ENCODE measurements at regions not wholly inside any gene's neighbourhood (a gene's known extent, or its start where the extent isn't known, plus 50 kb on each side); places are given as distances from the start of the nearest gene placed in this dataset.

DNA sequence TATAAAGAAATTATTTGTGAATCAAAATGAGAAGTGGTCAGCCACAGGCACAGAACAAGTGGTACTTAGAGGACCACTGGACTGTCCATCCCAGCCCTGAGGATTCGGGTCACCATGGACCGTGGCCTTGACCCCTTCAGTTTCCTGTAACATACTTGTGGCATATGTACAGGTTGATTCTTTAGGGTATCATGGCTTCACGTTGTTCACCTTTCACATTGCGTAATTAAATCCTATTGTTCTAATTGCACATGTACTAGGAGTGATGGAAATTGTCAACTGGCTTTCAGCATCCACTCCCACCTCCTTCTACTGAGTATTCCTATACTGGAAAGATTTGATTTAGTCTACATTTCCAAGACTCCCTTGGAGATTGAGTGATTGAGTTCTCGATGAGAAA, 148.3 kb upstream of the GJB5 start:
- DNase-seq (ENCODE audit: low spot score): no peak

GRCh38 chr1:34610063-34610462, 144.8 kb upstream of the GJB5 start:
- DNase-seq (ENCODE audit: low spot score): no peak

DNA sequence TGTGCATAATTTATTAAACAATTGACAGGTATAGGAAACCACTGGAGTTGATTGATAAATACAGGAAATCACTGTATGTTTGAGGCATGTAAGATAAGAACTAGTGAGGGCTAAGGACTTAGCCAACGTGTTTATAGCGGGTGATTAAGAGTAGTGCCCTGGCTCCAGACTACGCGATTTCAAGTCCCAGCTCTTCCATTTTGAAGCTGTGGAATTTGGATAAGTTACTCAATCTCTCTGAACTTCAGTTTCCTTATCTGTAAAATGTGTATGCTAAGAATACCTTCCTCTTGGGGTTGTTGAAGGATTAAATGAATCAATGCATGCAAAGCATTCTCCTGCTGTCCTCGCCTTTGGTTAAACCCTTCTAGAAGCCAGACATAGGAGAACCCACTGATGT, 143.3 kb upstream of the GJB5 start:
- no peak for DNase-seq (ENCODE audit: low spot score)

GRCh38 chr1:34612091-34612827, 142.6 kb upstream of the GJB5 start:
- no peak for DNase-seq (ENCODE audit: low spot score)

DNA sequence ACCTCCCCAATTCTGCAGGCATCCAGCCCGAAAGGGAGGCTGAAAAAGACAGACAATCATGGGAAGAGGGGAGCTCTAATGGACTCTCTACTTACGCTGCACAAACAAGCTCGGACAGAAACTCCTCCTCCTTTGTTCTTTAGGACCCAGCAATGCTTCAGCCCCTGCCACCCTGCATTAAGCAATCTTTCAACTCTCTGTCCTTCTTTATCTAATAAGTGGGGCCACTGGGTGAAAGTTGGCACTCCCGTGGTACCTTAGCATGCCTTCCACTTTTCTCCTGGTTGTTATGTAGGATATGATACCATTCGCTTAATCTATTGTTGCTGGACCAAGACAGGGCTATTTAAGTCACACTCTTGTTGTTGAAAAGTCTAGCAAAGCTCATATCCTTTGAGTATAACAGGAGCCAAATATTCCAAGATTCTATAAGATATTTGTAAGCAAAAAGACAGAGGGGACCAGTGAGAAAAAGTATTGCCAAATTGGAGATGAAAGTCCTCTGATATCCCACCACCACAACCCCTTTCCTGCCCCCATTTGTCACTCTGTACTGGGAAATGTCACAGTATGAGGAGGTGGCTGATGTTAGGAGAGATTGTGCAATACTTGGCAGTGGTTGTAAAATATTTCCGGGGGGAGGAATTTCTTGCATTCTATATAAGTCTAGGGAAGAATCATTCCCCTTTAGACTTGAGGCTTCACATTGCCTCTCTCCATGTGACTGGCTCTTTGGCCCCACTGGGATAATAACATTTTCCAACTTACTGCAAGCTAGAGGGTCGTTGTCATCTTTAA, 137.3 kb upstream of the GJB5 start:
- no peak for DNase-seq (ENCODE audit: low spot score)

DNA sequence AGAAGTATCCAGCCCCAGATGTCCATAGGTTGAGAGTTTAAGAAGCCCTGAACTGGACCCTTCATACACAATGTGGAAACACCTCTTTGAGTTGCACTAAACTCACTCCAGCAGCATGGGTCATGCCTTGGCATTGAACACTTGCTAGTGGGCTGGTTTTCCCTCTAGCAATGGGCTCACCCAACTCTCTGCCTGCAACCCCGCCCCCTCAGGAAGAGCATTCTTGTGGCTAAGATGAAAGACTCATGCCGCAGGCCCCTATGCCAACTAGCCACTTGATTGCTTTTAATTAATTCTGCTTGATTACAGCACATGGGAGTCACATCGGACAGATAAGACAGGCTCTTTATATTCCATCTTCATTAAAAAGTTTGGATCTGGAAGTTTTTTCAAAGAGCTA, 136.5 kb upstream of the GJB5 start:
- DNase-seq (ENCODE audit: low spot score): no peak

- no peak for DNase-seq (ENCODE audit: low spot score)
These were observed 135.6 kb upstream of the GJB5 start for GRCh38 chr1:34619256-34619655.

- no peak for DNase-seq (ENCODE audit: low spot score)
These were observed 132.9 kb upstream of the GJB5 start for GRCh38 chr1:34621916-34622315.

GRCh38 chr1:34625521-34626015, 129.3 kb upstream of the GJB5 start:
- DNase-seq (ENCODE audit: low spot score): no peak

GRCh38 chr1:34627465-34628240, 127.2 kb upstream of the GJB5 start:
- DNase-seq (ENCODE audit: low spot score): no peak

GRCh38 chr1:34631126-34631525, 123.7 kb upstream of the GJB5 start:
- no peak for DNase-seq (ENCODE audit: low spot score)

GRCh38 chr1:34639701-34640100, 115.1 kb upstream of the GJB5 start:
- DNase-seq (ENCODE audit: low spot score): peak; percentile 10

DNA sequence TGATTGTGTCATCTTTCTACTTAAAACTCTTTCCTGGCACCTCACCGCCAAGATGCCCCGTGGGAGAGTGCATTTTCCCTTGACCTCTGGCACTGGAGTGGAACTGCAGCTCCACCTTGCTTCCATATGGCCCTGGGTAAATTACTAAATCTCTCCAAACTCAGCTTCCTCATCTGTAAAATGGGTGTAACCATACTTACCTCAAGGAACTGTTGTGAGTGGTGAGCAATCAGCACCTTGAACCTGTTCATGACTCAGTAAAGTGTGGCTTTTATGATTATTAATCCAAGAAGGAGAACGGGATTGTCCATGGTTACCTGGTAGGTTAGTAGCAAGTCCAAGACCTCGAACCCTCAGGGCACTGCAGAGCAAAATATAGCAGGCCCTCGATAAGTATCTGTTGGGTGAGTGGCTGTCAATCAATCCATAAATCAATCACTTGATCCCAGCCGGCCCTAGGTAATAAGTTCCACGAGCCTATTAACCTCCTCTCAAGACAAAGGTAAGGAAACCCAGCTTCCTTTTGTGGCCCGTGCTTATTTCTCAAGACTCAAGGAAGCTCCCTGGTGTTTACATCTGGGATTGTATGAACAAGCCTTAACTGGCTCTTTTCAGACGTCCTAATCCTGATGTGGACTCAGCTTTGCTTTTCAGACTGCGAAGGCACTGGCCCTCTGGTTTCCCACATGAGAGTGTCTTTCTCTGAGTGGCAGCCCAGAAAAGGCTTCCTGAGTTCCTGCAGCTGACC, 114.0 kb upstream of the GJB5 start:
- DNase-seq (ENCODE audit: low spot score): no peak

GRCh38 chr1:34642679-34643078, 112.2 kb upstream of the GJB5 start:
- no peak for DNase-seq (ENCODE audit: low spot score)

GRCh38 chr1:34645109-34645688, 109.6 kb upstream of the GJB5 start:
- DNase-seq (ENCODE audit: low spot score): peak; percentile 31

DNA sequence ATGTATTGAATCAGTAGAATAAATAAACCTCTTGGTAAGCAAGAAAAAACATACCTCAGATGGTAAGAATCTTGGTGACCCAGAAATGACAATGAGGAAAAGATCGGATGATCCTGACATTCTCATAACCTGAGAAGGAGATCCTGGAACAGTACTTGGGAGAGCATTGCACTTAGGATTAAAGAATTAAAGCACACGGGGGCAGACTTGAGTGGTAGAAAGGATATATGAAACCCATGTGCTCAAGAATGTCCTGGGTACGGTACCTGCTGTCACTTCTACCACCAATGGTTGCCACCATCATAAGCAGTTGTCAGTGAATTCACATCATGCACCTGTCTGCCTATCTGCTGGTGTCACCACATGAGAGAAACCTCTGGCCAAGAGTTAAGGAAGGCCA, 108.9 kb upstream of the GJB5 start:
- DNase-seq (ENCODE audit: low spot score): no peak

- no peak for DNase-seq (ENCODE audit: low spot score)
These were observed 106.3 kb upstream of the GJB5 start for GRCh38 chr1:34648501-34648900.

GRCh38 chr1:34650090-34650489, 104.8 kb upstream of the GJB5 start:
- no peak for DNase-seq (ENCODE audit: low spot score)

- DNase-seq (ENCODE audit: low spot score): no peak
These were observed 104.0 kb upstream of the GJB5 start for GRCh38 chr1:34650800-34651199.

DNA sequence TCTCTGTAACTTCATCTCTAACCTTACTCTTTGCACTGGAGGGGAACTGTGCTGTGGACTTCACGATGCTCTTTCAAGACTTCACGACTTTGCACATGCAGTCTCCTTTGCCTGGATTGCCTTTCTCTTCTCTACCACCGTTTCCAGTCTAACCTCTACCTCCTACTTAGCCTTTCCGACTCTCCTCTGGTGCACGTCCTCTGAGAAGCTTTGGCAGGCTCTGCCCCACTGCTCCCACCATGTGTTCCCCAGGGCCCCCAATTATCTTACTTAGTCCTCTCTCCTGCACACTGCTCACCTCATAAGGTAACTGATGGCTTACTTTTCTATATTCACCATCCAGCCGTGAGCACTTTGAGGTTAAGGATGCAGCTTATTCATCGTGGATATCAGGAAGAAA, 101.7 kb upstream of the GJB5 start:
- no peak for DNase-seq (ENCODE audit: low spot score)

DNA sequence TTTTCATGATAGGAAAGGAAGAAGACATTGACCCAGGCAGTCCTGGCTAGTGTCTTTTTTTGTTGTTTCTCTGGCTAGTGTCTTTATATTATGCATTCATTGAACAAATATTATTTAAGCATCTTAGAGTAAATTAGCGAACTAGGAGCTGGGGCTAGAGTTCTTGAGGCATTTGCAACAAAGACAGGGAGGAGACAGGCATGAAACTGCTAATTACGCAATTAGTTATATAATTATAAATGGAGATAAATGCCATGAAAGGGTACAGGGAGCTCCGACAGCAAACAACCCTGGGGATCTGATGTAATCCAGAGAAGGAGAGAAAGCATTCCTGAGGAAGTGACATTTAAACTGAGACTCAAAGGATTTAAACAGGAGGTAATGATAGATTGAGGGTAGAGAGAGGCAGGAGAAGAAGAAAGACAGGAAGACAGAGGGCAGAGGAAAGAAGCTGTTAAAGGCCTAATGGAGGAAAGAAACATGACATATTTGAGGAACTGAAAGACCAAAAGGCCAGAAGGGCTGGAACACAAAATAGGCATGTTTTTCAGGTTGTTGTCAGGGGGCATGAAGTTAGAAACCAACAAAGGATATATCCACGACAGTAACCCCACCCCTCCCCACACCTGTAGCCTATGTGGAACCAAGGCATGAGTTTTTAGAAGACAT, 99.5 kb upstream of the GJB5 start:
- no peak for DNase-seq (ENCODE audit: low spot score)
